Erythroblast (primary cell): ENCODE measurements at regions not wholly inside any gene's neighbourhood (a gene's known extent, or its start where the extent isn't known, plus 50 kb on each side); places are given as distances from the start of the nearest gene placed in this dataset.

Experiments
- GATA1 ChIP-seq: IDR thresholded peaks from 2 replicates; pipeline ENCODE4 v1.6.1; 2011; ENCODE audit warnings: low read depth, mild to moderate bottlenecking, control low read depth, low read length, moderate library complexity
- POLR2A ChIP-seq: IDR thresholded peaks from 2 replicates; pipeline ENCODE4 v1.6.1; 2011; ENCODE audit warnings: mild to moderate bottlenecking, low read length

- TF ChIP-seq POLR2A (no peak), GATA1 (no peak)
Observed at GRCh38 chr12:116331876-116332275, 54.4 kb upstream of the MED13L start.
